Hippocampal formation (tissue), 2 donors: ENCODE measurements at regions not wholly inside any gene's neighbourhood (a gene's known extent, or its start where the extent isn't known, plus 50 kb on each side); places are given as distances from the start of the nearest gene placed in this dataset.

Experiments
- DNase-seq, 2 donors: peaks; one replicate each; lab custom pipeline; 2025; lab: John Stamatoyannopoulos, UW

GRCh38 chr1:25104932-25105561, 127.3 kb downstream of the SYF2 start:
- no peak for DNase-seq

- DNase-seq = no peak
These were observed 129.0 kb downstream of the SYF2 start for GRCh38 chr1:25103164-25103795.

- no peak for DNase-seq
These were observed 132.0 kb downstream of the SYF2 start for GRCh38 chr1:25100151-25100833.

- peak; percentile 26 to 34 for DNase-seq
These were observed 132.9 kb downstream of the SYF2 start for GRCh38 chr1:25099343-25099951.

- DNase-seq = no peak
These were observed 133.6 kb downstream of the SYF2 start for GRCh38 chr1:25098717-25099116.

- DNase-seq = no peak
These were observed 135.8 kb downstream of the SYF2 start for GRCh38 chr1:25096307-25097150.

GRCh38 chr1:25095635-25096200, 136.6 kb downstream of the SYF2 start:
- DNase-seq = no peak

GRCh38 chr1:25094995-25095394, 137.3 kb downstream of the SYF2 start:
- no peak for DNase-seq

- DNase-seq = no peak
These were observed 138.1 kb downstream of the SYF2 start for GRCh38 chr1:25094229-25094628.

- no peak for DNase-seq
These were observed 140.6 kb downstream of the SYF2 start for GRCh38 chr1:25091658-25092057.

GRCh38 chr1:25090707-25091422, 141.4 kb downstream of the SYF2 start:
- DNase-seq = no peak

GRCh38 chr1:25089772-25090171, 142.5 kb downstream of the SYF2 start:
- no peak for DNase-seq

GRCh38 chr1:25088946-25089345, 143.4 kb downstream of the SYF2 start:
- DNase-seq = no peak

- DNase-seq = no peak
These were observed 144.1 kb downstream of the SYF2 start for GRCh38 chr1:25088180-25088701.

- DNase-seq = no peak
These were observed 145.7 kb downstream of the SYF2 start for GRCh38 chr1:25086518-25087079.

- no peak for DNase-seq
These were observed 147.9 kb downstream of the SYF2 start for GRCh38 chr1:25084407-25084806.

- DNase-seq = no peak
These were observed 148.6 kb downstream of the SYF2 start for GRCh38 chr1:25083481-25084345.

GRCh38 chr1:25082995-25083394, 149.3 kb downstream of the SYF2 start:
- no peak for DNase-seq

GRCh38 chr1:25082216-25082899, 149.9 kb downstream of the SYF2 start:
- no peak for DNase-seq
